ENCODE measurements at regions not wholly inside any gene's neighbourhood (a gene's known extent, or its start where the extent isn't known, plus 50 kb on each side); places are given as distances from the start of the nearest gene placed in this dataset.

DNA sequence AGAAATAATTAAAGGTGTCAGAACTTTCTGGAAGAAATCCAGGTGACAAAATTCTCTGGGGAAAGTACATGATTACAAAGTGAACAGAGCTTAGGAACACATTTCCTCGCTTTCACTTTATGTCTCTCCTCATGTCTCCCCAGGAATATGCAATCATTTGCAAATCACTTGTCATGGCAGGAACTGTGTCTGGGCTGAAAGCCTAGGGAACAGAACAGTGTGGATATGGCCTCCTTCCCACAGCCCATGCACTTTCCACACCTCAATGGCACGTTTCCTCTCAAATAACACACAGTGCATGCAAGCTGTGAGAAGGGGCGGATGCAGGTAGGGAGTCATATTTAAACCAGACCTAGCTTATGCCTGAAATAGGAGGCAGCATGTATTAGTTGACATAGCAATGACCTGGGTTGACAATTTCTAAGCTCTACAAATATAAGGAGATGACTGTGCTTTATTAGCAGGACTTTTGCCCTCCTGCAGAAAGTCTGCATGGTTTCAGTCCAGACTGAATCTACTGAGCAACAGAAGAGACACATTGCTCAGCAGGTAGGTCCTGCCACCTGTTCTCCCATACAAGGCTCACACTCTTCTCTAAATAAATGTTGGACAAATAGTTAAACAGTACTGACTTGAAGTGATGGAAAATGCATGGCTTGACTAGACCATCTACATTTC lies 236.0 kb upstream of the ELAC2 start:
- no peaks in the 10 kb centered on the region for H3K36me3 ChIP-seq (ENCODE audit: control insufficient read depth in 2 of 3, insufficient read depth in 3 of 3, low read length in 3 of 3)
- peaks cover 0 to 4% (median 0%) of the 10 kb centered on the region in 5 donors for H3K27me3 Mint-ChIP-seq

GRCh38 chr17:13244513-13244912 lies 226.7 kb upstream of the ELAC2 start:
- ChIA-PET CTCF (no interaction called here), POLR2A (no interaction called here)
- Mint-ChIP-seq H3K9me3 (peaks cover 0 to 9% (median 3%) of the 10 kb centered on the region in 11 donors), H3K27ac (no peak overlapping the region), H3K4me1 (no peaks in the 10 kb centered on the region), H3K4me3 (no peak overlapping the region), H3K36me3 (no peaks in the 10 kb centered on the region), H3K27me3 (peaks cover 0 to 25% (median 10%) of the 10 kb centered on the region in 5 donors)
- no peaks in the 10 kb centered on the region for H3K36me3 ChIP-seq (ENCODE audit: control insufficient read depth in 2 of 3, insufficient read depth in 3 of 3, low read length in 3 of 3)
- H3K4me3 ChIP-seq (ENCODE audit: low read length) = no peak overlapping the region
- H3K27me3 ChIP-seq (ENCODE audit: control insufficient read depth in 2 of 2, insufficient read depth in 2 of 2, low read length in 2 of 2) = no peaks in the 10 kb centered on the region
- intact Hi-C loops (cut with micrococcal nuclease) = no loop called here
- DNase-seq (no peak), ATAC-seq (no peak)
- no peak overlapping the region for H3K27ac ChIP-seq (ENCODE audit: low read depth, low read length)
- H3K9me3 ChIP-seq (ENCODE audit: control insufficient read depth in 2 of 3, low read length in 3 of 3) = no peaks in the 10 kb centered on the region
- no peaks in the 10 kb centered on the region for H3K4me1 ChIP-seq (ENCODE audit: control insufficient read depth in 2 of 2, insufficient read depth in 2 of 2, low read length in 2 of 2)

More for the DNA sequence above, 236.0 kb upstream of the ELAC2 start:
- H3K27ac Mint-ChIP-seq = no peak overlapping the region
- H3K4me3 ChIP-seq (ENCODE audit: low read length) = no peak overlapping the region
- no peak overlapping the region for H3K27ac ChIP-seq (ENCODE audit: low read depth, low read length)
- DNase-seq (no peak), ATAC-seq (no peak)
- no peaks in the 10 kb centered on the region for H3K27me3 ChIP-seq (ENCODE audit: control insufficient read depth in 2 of 2, insufficient read depth in 2 of 2, low read length in 2 of 2)
- H3K9me3 Mint-ChIP-seq = peaks cover 0 to 22% (median 9%) of the 10 kb centered on the region in 11 donors
- intact Hi-C loops (cut with micrococcal nuclease) = no loop called here
- no peak overlapping the region for H3K4me3 Mint-ChIP-seq
- H3K36me3 Mint-ChIP-seq = no peaks in the 10 kb centered on the region
- peaks cover 0 to 4% (median 0%) of the 10 kb centered on the region in 3 experiments for H3K9me3 ChIP-seq (ENCODE audit: control insufficient read depth in 2 of 3, low read length in 3 of 3)
- ChIA-PET CTCF (no interaction called here), POLR2A (no interaction called here)
- H3K4me1 Mint-ChIP-seq = peaks cover 0 to 1% (median 0%) of the 10 kb centered on the region in 7 donors
- no peaks in the 10 kb centered on the region for H3K4me1 ChIP-seq (ENCODE audit: control insufficient read depth in 2 of 2, insufficient read depth in 2 of 2, low read length in 2 of 2)

DNA sequence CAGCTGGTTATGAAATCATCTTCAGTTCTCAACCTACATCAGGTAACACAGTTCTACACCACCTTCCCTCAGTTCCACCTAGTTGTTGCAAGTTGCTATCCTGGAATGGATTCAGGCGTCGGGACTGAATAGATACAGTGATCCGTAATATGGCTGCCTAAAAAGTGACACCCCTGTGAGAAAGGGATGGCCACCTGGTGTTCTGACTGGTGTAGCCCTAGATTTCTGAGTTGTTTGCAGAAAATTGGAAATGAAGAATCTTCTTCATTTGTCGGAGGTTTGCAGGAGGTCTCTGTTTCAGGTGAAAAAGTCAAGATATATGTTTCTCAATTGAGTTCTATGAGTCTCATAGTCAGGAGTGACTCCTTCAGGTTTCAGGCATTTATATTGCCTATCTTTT lies 225.8 kb upstream of the ELAC2 start:
- CTCF ChIA-PET = no interaction called here
- Mint-ChIP-seq H3K36me3 (no peaks in the 10 kb centered on the region), H3K4me3 (no peak overlapping the region), H3K4me1 (no peaks in the 10 kb centered on the region), H3K9me3 (peaks cover 0 to 4% (median 1%) of the 10 kb centered on the region in 11 donors), H3K27ac (no peak overlapping the region), H3K27me3 (peaks cover 0 to 25% (median 10%) of the 10 kb centered on the region in 5 donors)
- intact Hi-C loops (cut with micrococcal nuclease) = no loop called here
- ATAC-seq = no peak
- Histone ChIP-seq H3K4me3 (ENCODE audit: low read length) (no peak overlapping the region), H3K36me3 (ENCODE audit: control insufficient read depth in 2 of 3, insufficient read depth in 3 of 3, low read length in 3 of 3) (no peaks in the 10 kb centered on the region), H3K4me1 (ENCODE audit: control insufficient read depth in 2 of 2, insufficient read depth in 2 of 2, low read length in 2 of 2) (no peaks in the 10 kb centered on the region), H3K27me3 (ENCODE audit: control insufficient read depth in 2 of 2, insufficient read depth in 2 of 2, low read length in 2 of 2) (no peaks in the 10 kb centered on the region), H3K27ac (ENCODE audit: low read depth, low read length) (no peak overlapping the region), H3K9me3 (ENCODE audit: control insufficient read depth in 2 of 3, low read length in 3 of 3) (no peaks in the 10 kb centered on the region)
- POLR2A ChIA-PET = no interaction called here
- no peak for DNase-seq

- Mint-ChIP-seq H3K4me3 (no peak overlapping the region), H3K27ac (no peak overlapping the region), H3K27me3 (peaks cover 0 to 25% (median 10%) of the 10 kb centered on the region in 5 donors), H3K36me3 (no peaks in the 10 kb centered on the region), H3K4me1 (no peaks in the 10 kb centered on the region), H3K9me3 (peaks cover 0 to 5% (median 0%) of the 10 kb centered on the region in 11 donors)
- POLR2A ChIA-PET = no interaction called here
- no peak for ATAC-seq
- intact Hi-C loops (cut with micrococcal nuclease) = no loop called here
- H3K36me3 ChIP-seq (ENCODE audit: control insufficient read depth in 2 of 3, insufficient read depth in 3 of 3, low read length in 3 of 3) = no peaks in the 10 kb centered on the region
- no peaks in the 10 kb centered on the region for H3K9me3 ChIP-seq (ENCODE audit: control insufficient read depth in 2 of 3, low read length in 3 of 3)
- no peaks in the 10 kb centered on the region for H3K4me1 ChIP-seq (ENCODE audit: control insufficient read depth in 2 of 2, insufficient read depth in 2 of 2, low read length in 2 of 2)
- H3K4me3 ChIP-seq (ENCODE audit: low read length) = no peak overlapping the region
- no peak overlapping the region for H3K27ac ChIP-seq (ENCODE audit: low read depth, low read length)
- no peaks in the 10 kb centered on the region for H3K27me3 ChIP-seq (ENCODE audit: control insufficient read depth in 2 of 2, insufficient read depth in 2 of 2, low read length in 2 of 2)
- CTCF ChIA-PET = no interaction called here
- DNase-seq = no peak
Measured at GRCh38 chr17:13240851-13241250, 223.0 kb upstream of the ELAC2 start.

DNA sequence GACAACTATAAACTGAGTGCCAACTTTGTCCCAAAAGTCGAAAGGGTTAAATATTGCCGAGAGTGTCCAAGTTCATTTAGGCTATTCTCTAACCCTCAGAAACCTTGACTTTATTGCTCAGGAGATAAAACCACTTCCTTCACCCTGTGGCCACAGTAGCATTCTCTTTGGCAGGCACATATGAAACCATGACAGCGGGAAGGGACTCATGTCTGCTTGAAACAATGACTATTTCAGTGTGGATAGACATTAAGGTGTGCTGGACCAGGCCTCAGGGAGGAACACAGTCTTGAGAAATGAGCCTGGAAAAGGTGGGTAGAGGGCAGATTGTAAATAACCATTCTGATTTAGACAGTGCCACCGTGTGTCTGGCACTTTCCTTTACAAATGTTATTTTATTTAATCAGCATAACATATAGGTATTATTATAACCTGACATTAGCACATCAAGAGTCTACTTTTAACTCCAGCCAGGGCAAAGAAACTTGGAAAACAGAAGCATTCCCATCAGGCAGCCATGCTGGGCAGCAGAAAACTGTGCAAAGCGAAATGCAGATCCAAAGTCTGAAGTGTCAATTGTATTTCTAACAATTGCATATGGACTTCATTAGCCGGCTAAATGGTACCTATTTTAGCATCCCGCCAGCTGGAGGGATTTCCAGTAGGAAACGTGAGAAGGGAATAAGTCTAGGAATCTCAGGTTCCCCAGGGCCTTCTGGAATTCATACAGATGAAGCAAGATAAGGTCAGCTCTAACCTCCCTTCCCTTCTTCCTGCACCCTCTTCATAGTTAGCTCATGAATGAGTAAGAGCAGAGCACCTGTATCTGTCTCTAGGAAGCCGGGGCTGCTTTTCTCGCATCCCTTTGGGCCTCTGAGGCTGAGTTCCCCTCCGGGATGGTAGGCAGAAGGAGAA lies 212.8 kb upstream of the ELAC2 start:
- Histone ChIP-seq H3K27ac (ENCODE audit: low read depth, low read length) (no peak overlapping the region), H3K27me3 (ENCODE audit: control insufficient read depth in 2 of 2, insufficient read depth in 2 of 2, low read length in 2 of 2) (no peaks in the 10 kb centered on the region), H3K4me3 (ENCODE audit: low read length) (no peak overlapping the region), H3K9me3 (ENCODE audit: control insufficient read depth in 2 of 3, low read length in 3 of 3) (no peaks in the 10 kb centered on the region), H3K36me3 (ENCODE audit: control insufficient read depth in 2 of 3, insufficient read depth in 3 of 3, low read length in 3 of 3) (no peaks in the 10 kb centered on the region), H3K4me1 (ENCODE audit: control insufficient read depth in 2 of 2, insufficient read depth in 2 of 2, low read length in 2 of 2) (no peaks in the 10 kb centered on the region)
- Mint-ChIP-seq H3K36me3 (no peaks in the 10 kb centered on the region), H3K4me3 (no peak overlapping the region), H3K4me1 (no peaks in the 10 kb centered on the region), H3K27me3 (peaks cover 0 to 13% (median 3%) of the 10 kb centered on the region in 5 donors), H3K27ac (no peak overlapping the region), H3K9me3 (peaks cover 0 to 5% (median 0%) of the 10 kb centered on the region in 11 donors)
- DNase-seq = no peak
- intact Hi-C loops (cut with micrococcal nuclease) = no loop called here
- ChIA-PET CTCF (no interaction called here), POLR2A (interaction anchor here (0.6 kb wide), 1 partner anchor 145 kb away, joined by 3 read pairs; no protein-coding TSS in a partner anchor)
- no peak for ATAC-seq

- intact Hi-C loops (cut with micrococcal nuclease) = no loop called here
- CTCF ChIA-PET = no interaction called here
- no peak overlapping the region for H3K4me3 Mint-ChIP-seq
Measured at GRCh38 chr17:13228225-13228624, 210.4 kb upstream of the ELAC2 start.

More at GRCh38 chr17:13228225-13228624, 210.4 kb upstream of the ELAC2 start:
- H3K4me3 ChIP-seq (ENCODE audit: low read length) = no peak overlapping the region
- Mint-ChIP-seq H3K27ac (no peak overlapping the region), H3K4me1 (no peaks in the 10 kb centered on the region), H3K36me3 (no peaks in the 10 kb centered on the region), H3K9me3 (peaks cover 0 to 5% (median 0%) of the 10 kb centered on the region in 11 donors), H3K27me3 (peaks cover 0 to 23% (median 6%) of the 10 kb centered on the region in 5 donors)
- no peaks in the 10 kb centered on the region for H3K9me3 ChIP-seq (ENCODE audit: control insufficient read depth in 2 of 3, low read length in 3 of 3)
- POLR2A ChIA-PET = no interaction called here
- H3K27ac ChIP-seq (ENCODE audit: low read depth, low read length) = no peak overlapping the region
- H3K27me3 ChIP-seq (ENCODE audit: control insufficient read depth in 2 of 2, insufficient read depth in 2 of 2, low read length in 2 of 2) = no peaks in the 10 kb centered on the region
- H3K4me1 ChIP-seq (ENCODE audit: control insufficient read depth in 2 of 2, insufficient read depth in 2 of 2, low read length in 2 of 2) = no peaks in the 10 kb centered on the region
- H3K36me3 ChIP-seq (ENCODE audit: control insufficient read depth in 2 of 3, insufficient read depth in 3 of 3, low read length in 3 of 3) = no peaks in the 10 kb centered on the region
- no peak for DNase-seq
- ATAC-seq = no peak

Data from naive thymus-derived CD4-positive, alpha-beta T cell (primary cell).